ENCODE measurements at regions not wholly inside any gene's neighbourhood (a gene's known extent, or its start where the extent isn't known, plus 50 kb on each side); places are given as distances from the start of the nearest gene placed in this dataset.

DNA sequence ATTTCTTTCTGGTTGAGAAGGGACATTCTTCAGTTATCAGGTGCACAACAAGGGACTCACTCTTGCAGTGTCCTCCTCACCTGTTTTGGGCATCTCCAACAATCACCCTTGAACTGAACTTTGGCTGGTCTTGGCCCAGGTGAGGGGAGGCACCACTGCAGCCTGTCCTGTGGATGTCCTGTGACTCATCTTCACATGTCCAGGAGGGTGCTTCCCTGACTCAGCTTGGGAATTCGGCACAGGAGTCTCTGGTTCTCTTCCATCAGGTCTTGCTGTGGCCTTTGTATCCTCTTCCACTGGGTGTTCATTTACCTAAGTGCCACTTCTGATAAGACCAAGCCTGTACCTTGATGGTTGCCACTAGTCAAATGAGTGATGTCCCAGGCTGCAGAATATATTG, 196.7 kb upstream of the MKI67 start:
- TF ChIP-seq POLR2A (IDR thresholded peaks at IDR 0.05; ENCODE audit: low read length) (no peak), GATA1 (IDR thresholded peaks at IDR 0.05; ENCODE audit: low read depth, low read length) (no peak)

All from erythroblast (primary cell).